ENCODE measurements at regions not wholly inside any gene's neighbourhood (a gene's known extent, or its start where the extent isn't known, plus 50 kb on each side); places are given as distances from the start of the nearest gene placed in this dataset.
"Not testable (repeated sequence)": the region's sequence is repeated elsewhere in the genome, so short reads cannot be mapped to it uniquely, and the experiment has no call there.

DNA sequence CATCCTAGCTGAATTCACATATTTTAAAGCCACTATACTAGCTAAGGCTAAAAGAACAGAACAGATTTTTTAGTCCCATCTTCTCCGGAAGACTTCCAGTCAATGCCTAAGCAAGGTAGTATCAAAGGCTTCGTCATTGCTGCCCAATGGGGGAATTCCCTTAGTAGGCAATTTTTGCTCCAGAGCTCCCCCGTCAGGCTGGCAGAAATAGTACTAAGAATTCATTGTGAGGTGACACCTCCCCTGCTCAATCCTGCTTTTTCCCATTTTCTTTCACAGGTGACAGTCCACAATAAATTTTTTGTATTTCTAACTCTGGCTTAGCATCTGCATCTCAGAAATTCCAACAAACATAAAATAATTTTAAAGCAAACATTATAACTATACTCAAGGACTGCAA lies 52.8 kb upstream of the SRSF6 start:
- TF ChIP-seq, protein P1, sequence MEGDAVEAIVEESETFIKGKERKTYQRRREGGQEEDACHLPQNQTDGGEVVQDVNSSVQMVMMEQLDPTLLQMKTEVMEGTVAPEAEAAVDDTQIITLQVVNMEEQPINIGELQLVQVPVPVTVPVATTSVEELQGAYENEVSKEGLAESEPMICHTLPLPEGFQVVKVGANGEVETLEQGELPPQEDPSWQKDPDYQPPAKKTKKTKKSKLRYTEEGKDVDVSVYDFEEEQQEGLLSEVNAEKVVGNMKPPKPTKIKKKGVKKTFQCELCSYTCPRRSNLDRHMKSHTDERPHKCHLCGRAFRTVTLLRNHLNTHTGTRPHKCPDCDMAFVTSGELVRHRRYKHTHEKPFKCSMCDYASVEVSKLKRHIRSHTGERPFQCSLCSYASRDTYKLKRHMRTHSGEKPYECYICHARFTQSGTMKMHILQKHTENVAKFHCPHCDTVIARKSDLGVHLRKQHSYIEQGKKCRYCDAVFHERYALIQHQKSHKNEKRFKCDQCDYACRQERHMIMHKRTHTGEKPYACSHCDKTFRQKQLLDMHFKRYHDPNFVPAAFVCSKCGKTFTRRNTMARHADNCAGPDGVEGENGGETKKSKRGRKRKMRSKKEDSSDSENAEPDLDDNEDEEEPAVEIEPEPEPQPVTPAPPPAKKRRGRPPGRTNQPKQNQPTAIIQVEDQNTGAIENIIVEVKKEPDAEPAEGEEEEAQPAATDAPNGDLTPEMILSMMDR (conservative IDR thresholded peaks at IDR 0.05; ENCODE audit: low read depth, low read length), result peak; percentile 65
- TF ChIP-seq EZH2 (IDR thresholded peaks at IDR 0.05; ENCODE audit: borderline replicate concordance, low read depth, low read length, poor library complexity, severe bottlenecking), result no peak
- Histone ChIP-seq H3K27me3 (replicated peaks; ENCODE audit: insufficient read depth, low read depth, low read length, poor library complexity) (peaks cover 12% of the 10 kb centered on the region), H3K4me3 (ENCODE audit: low read depth, low read length, poor library complexity, severe bottlenecking) (no peak overlapping the region), H3K27ac (ENCODE audit: low read depth, low read length, poor library complexity, severe bottlenecking) (no peak overlapping the region), H3K36me3 (ENCODE audit: insufficient read depth, low read length, poor library complexity, severe bottlenecking) (no peaks in the 10 kb centered on the region), H3K9me3 (ENCODE audit: low read depth, low read length, poor library complexity, severe bottlenecking) (no peaks in the 10 kb centered on the region), H3K4me1 (ENCODE audit: insufficient read depth, low read length, poor library complexity, severe bottlenecking) (no peaks in the 10 kb centered on the region)
- peak; percentile 51 for DNase-seq (ENCODE audit: low spot score)
- intact Hi-C loops (cut with micrococcal nuclease; ENCODE audit: unreplicated experiment), result loop anchor here (5.0 kb wide), 1 partner anchor 213 kb away; no protein-coding TSS in a partner anchor
- ChIA-PET POLR2A (ENCODE audit: low non-redundant PET) (no interaction called here), CTCF (no interaction called here)
- no TSS peak for BruUV-seq (replicated peaks)

GRCh38 chr20:43400882-43401281 lies 56.8 kb upstream of the SRSF6 start:
- H3K4me1 ChIP-seq (ENCODE audit: insufficient read depth, low read length, poor library complexity, severe bottlenecking); CTCF ChIA-PET; BruUV-seq (replicated peaks); intact Hi-C loops (cut with micrococcal nuclease; ENCODE audit: unreplicated experiment); H3K27me3 ChIP-seq (replicated peaks; ENCODE audit: insufficient read depth, low read depth, low read length, poor library complexity); H3K4me3 ChIP-seq (ENCODE audit: low read depth, low read length, poor library complexity, severe bottlenecking); POLR2A ChIA-PET (ENCODE audit: low non-redundant PET); H3K36me3 ChIP-seq (ENCODE audit: insufficient read depth, low read length, poor library complexity, severe bottlenecking); DNase-seq (ENCODE audit: low spot score); H3K9me3 ChIP-seq (ENCODE audit: low read depth, low read length, poor library complexity, severe bottlenecking); H3K27ac ChIP-seq (ENCODE audit: low read depth, low read length, poor library complexity, severe bottlenecking): not testable (repeated sequence)

- Histone ChIP-seq H3K27me3 (replicated peaks; ENCODE audit: insufficient read depth, low read depth, low read length, poor library complexity) (no peaks in the 10 kb centered on the region), H3K9me3 (ENCODE audit: low read depth, low read length, poor library complexity, severe bottlenecking) (no peaks in the 10 kb centered on the region), H3K4me1 (ENCODE audit: insufficient read depth, low read length, poor library complexity, severe bottlenecking) (no peaks in the 10 kb centered on the region), H3K27ac (ENCODE audit: low read depth, low read length, poor library complexity, severe bottlenecking) (no peak overlapping the region), H3K4me3 (ENCODE audit: low read depth, low read length, poor library complexity, severe bottlenecking) (no peak overlapping the region), H3K36me3 (ENCODE audit: insufficient read depth, low read length, poor library complexity, severe bottlenecking) (no peaks in the 10 kb centered on the region)
- ChIA-PET CTCF (no interaction called here), POLR2A (ENCODE audit: low non-redundant PET) (interaction anchor here (0.6 kb wide), 1 partner anchor 747 kb away, joined by 3 read pairs; no protein-coding TSS in a partner anchor)
- no TSS peak for BruUV-seq (replicated peaks)
- intact Hi-C loops (cut with micrococcal nuclease; ENCODE audit: unreplicated experiment), result no loop called here
- DNase-seq (ENCODE audit: low spot score), result no peak
- TF ChIP-seq, protein P1 (conservative IDR thresholded peaks at IDR 0.05; ENCODE audit: low read depth, low read length), result no peak
- TF ChIP-seq EZH2 (IDR thresholded peaks at IDR 0.05; ENCODE audit: borderline replicate concordance, low read depth, low read length, poor library complexity, severe bottlenecking), result no peak
Measured at GRCh38 chr20:43398676-43399324, 58.9 kb upstream of the SRSF6 start.

- ChIA-PET POLR2A (ENCODE audit: low non-redundant PET) (no interaction called here), CTCF (interaction anchor here (1.0 kb wide), 1 partner anchor 12 kb away, joined by 4 read pairs; no protein-coding TSS in a partner anchor)
- no peak overlapping the region for H3K27ac ChIP-seq (ENCODE audit: low read depth, low read length, poor library complexity, severe bottlenecking)
- no peaks in the 10 kb centered on the region for H3K27me3 ChIP-seq (replicated peaks; ENCODE audit: insufficient read depth, low read depth, low read length, poor library complexity)
- H3K4me1 ChIP-seq (ENCODE audit: insufficient read depth, low read length, poor library complexity, severe bottlenecking), result no peaks in the 10 kb centered on the region
- intact Hi-C loops (cut with micrococcal nuclease; ENCODE audit: unreplicated experiment), result no loop called here
- BruUV-seq (replicated peaks), result no TSS peak
- DNase-seq (ENCODE audit: low spot score), result no peak
- H3K36me3 ChIP-seq (ENCODE audit: insufficient read depth, low read length, poor library complexity, severe bottlenecking), result no peaks in the 10 kb centered on the region
- H3K9me3 ChIP-seq (ENCODE audit: low read depth, low read length, poor library complexity, severe bottlenecking), result no peaks in the 10 kb centered on the region
- H3K4me3 ChIP-seq (ENCODE audit: low read depth, low read length, poor library complexity, severe bottlenecking), result no peak overlapping the region
- TF ChIP-seq EZH2 (IDR thresholded peaks at IDR 0.05; ENCODE audit: borderline replicate concordance, low read depth, low read length, poor library complexity, severe bottlenecking), result no peak
- TF ChIP-seq, protein P1 (conservative IDR thresholded peaks at IDR 0.05; ENCODE audit: low read depth, low read length), result no peak
Measured at GRCh38 chr20:43397147-43397546, 60.5 kb upstream of the SRSF6 start.
